HepG2 (cell line): ENCODE measurements at regions not wholly inside any gene's neighbourhood (a gene's known extent, or its start where the extent isn't known, plus 50 kb on each side); places are given as distances from the start of the nearest gene placed in this dataset.

Source experiments
- ATAC-seq: fragments of 200-7000 bp; cut with Tn5 transposase; 3 replicates; pipeline ENCODE4 v1.9.1; 2020; ENCODE audit warnings: mild to moderate bottlenecking, moderate library complexity
- BruUV-seq: library from RNA; stranded (reverse); fragments of 400-500 nt; replicated peaks from 2 replicates; lab custom pipeline; 2021; lab: Mats Ljungman, UMichigan
- CTCF ChIA-PET: fragments of 300-600 bp; formaldehyde crosslinking; extraction: SDS; loops from one replicate; lab custom pipeline; 2021; ENCODE audit warnings: low total read pairs, inconsistent platforms, low intra/inter-chr PET ratio; lab: Yijun Ruan, JAX
- POLR2A ChIA-PET: fragments of 350-600 bp; sonication (Branson Sonifier 250); formaldehyde crosslinking; loops from one replicate; lab custom pipeline; 2020; ENCODE audit warnings: antibody characterized with exemption, inconsistent platforms; lab: Yijun Ruan, JAX
- DNase-seq: peaks from one replicate; pipeline ENCODE4 v3.0.0-alpha.2; 2015; ENCODE audit warnings: low spot score
- FAIRE-seq: peaks from 3 replicates; lab custom pipeline; 2011; peaks lifted over from hg19 to GRCh38; lab: Jason Lieb, UNC
- H2AFZ ChIP-seq: one replicate; pipeline ENCODE4 v1.6.1; 2011; ENCODE audit warnings: low read length, inconsistent platforms
- H3K27ac ChIP-seq: fragments of 300-600 bp; 3 replicates; pipeline ENCODE4 v1.8.0; 2011; ENCODE audit warnings: mixed run types, mild to moderate bottlenecking, mixed read lengths, low read length, inconsistent platforms; ENCODE audit not compliant: insufficient read depth; ENCODE audit errors: extremely low read length
- H3K27me3 ChIP-seq, 2 experiments: fragments of 200-600 bp in 1 of 2; 2 replicates in 1 of 2; 3 replicates in 1 of 2; pipeline versions ENCODE4 v1.6.0 to v1.8.0; 2011; ENCODE audit warnings: low read length in 2 of 2, mild to moderate bottlenecking in 2 of 2, moderate library complexity in 2 of 2, inconsistent platforms in 1 of 2; ENCODE audit not compliant: insufficient read depth in 2 of 2, control insufficient read depth in 1 of 2
- H3K36me3 ChIP-seq, 2 experiments: fragments of 200-600 bp in 1 of 2; replicated peaks in 1 of 2; 2 replicates in 1 of 2; 3 replicates in 1 of 2; pipeline versions ENCODE4 v1.5.1 to v1.8.0; 2011; ENCODE audit warnings: low read length in 2 of 2, inconsistent platforms in 1 of 2; ENCODE audit not compliant: insufficient read depth in 2 of 2, control insufficient read depth in 1 of 2
- H3K4me1 ChIP-seq: 2 replicates; pipeline ENCODE4 v1.5.1; 2012; ENCODE audit warnings: low read length, inconsistent platforms; ENCODE audit not compliant: insufficient read depth
- H3K4me2 ChIP-seq: 2 replicates; pipeline ENCODE4 v1.6.0; 2011; ENCODE audit warnings: low read depth, low read length, inconsistent platforms
- H3K4me3 ChIP-seq, 3 experiments: fragments of 200-600 bp in 1 of 3; sonication (generic), shearing (Covaris generic) in 1 of 3; replicated peaks in 1 of 3; 2 replicates each; pipeline ENCODE4 v1.5.1; 2011 to 2016; ENCODE audit warnings: low read length in 3 of 3, inconsistent platforms in 2 of 3, low read depth in 2 of 3, mild to moderate bottlenecking in 2 of 3, control low read depth in 1 of 3, mixed read lengths in 1 of 3; ENCODE audit not compliant: insufficient read depth in 1 of 3
- H3K79me2 ChIP-seq: one replicate; pipeline ENCODE4 v1.6.1; 2011; ENCODE audit warnings: low read length, inconsistent platforms; ENCODE audit not compliant: insufficient read depth
- H3K9ac ChIP-seq: 2 replicates; pipeline ENCODE4 v1.6.0; 2011; ENCODE audit warnings: mild to moderate bottlenecking, low read depth, low read length, inconsistent platforms; ENCODE audit not compliant: insufficient read depth
- H3K9me3 ChIP-seq: 2 replicates; pipeline ENCODE4 v1.5.1; 2012; ENCODE audit warnings: mild to moderate bottlenecking, low read length
- H4K20me1 ChIP-seq: 2 replicates; pipeline ENCODE4 v1.6.0; 2011; ENCODE audit warnings: inconsistent platforms, mild to moderate bottlenecking, low read length, moderate library complexity; ENCODE audit not compliant: insufficient read depth
- ADNP ChIP-seq: sonication (generic); formaldehyde crosslinking; IDR thresholded peaks from 2 replicates; pipeline ENCODE4 v1.4.0; 2020; ENCODE audit warnings: missing genetic modification reagents
- MNT ChIP-seq: fragments of 450-650 bp; IDR thresholded peaks from 2 replicates; pipeline ENCODE4 v1.6.1; 2016
- NCOA5 ChIP-seq: sonication (generic); formaldehyde crosslinking; IDR thresholded peaks from 2 replicates; pipeline ENCODE4 v1.4.0; 2020; ENCODE audit warnings: missing genetic modification reagents
- NFE2 ChIP-seq: sonication (generic); formaldehyde crosslinking; IDR thresholded peaks from 2 replicates; pipeline ENCODE4 v1.4.0; 2020; ENCODE audit warnings: missing genetic modification reagents
- YEATS4 ChIP-seq: sonication (generic); formaldehyde crosslinking; IDR thresholded peaks from 2 replicates; pipeline ENCODE4 v1.4.0; 2020; ENCODE audit warnings: missing genetic modification reagents, borderline replicate concordance
- ZMAT3 ChIP-seq: sonication (generic); formaldehyde crosslinking; conservative IDR thresholded peaks from 2 replicates; pipeline ENCODE4 v1.7.0; 2021; ENCODE audit warnings: missing genetic modification reagents
- ZNF12 ChIP-seq: sonication (generic); formaldehyde crosslinking; IDR thresholded peaks from 2 replicates; pipeline ENCODE4 v1.5.0; 2020; ENCODE audit warnings: missing genetic modification reagents
- ZNF512B ChIP-seq: sonication (generic); formaldehyde crosslinking; IDR thresholded peaks from 2 replicates; pipeline ENCODE4 v1.5.1; 2020; ENCODE audit warnings: missing genetic modification reagents, mild to moderate bottlenecking, borderline replicate concordance
- ZNF572 ChIP-seq: sonication (generic); formaldehyde crosslinking; IDR thresholded peaks from 2 replicates; pipeline ENCODE4 v1.5.1; 2020; ENCODE audit warnings: mild to moderate bottlenecking, missing genetic modification reagents
- WGBS: methylation state at CpG from one replicate; pipeline ENCODE4 v1.1.6; 2017; ENCODE audit warnings: low lambda C conversion rate; 5-methylcytosine and 5-hydroxymethylcytosine counted together
- in situ Hi-C: cut with HindIII; loops from 2 replicates; pipeline ENCODE4 v1.10.0; 2017; ENCODE audit warnings: low pct_unique_long_range_greater_than_20kb; ENCODE audit not compliant: extremely low pct_ligation_motif_present
- intact Hi-C: fragments of 100-400 bp; cut with micrococcal nuclease; formaldehyde crosslinking; loops from one replicate; pipeline ENCODE4 v1.10.0; 2022; ENCODE audit not compliant: unreplicated experiment

DNA sequence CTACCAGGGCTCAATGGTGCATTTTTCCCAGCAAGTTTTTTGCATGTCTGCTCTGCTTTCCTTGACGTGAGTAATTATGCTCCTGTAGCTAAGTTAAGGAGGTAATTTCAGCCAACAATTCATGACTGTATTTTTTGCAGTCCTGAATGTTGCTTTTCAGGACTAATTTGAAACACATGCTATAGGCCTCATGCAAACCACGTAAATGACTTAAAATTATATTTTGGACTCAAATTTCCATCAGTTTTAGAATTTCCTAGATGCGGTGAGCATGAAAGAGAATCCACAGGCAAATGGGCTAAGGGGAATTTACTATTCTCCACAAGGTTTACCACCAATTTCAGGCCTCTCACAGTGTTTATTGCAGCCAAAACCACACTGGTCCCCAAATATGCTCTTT lies 589.9 kb upstream of the LRRTM1 start:
- 2% methylated on average over 3 of the region's 3 CpGs for WGBS
- DNase-seq (no peak), ATAC-seq (no peak), FAIRE-seq (no peak)
- H4K20me1 ChIP-seq, result no peaks in the 10 kb centered on the region
- H3K4me3 ChIP-seq, result no peak overlapping the region
- H3K36me3 ChIP-seq, result no peaks in the 10 kb centered on the region
- H3K4me2 ChIP-seq, result no peak overlapping the region
- POLR2A ChIA-PET, result no interaction called here
- intact Hi-C loops (no loop called here), in situ Hi-C loops (no loop called here)
- no peak overlapping the region for H3K27ac ChIP-seq
- no peak for TF ChIP-seq ZNF512B (CRISPR knock-in tag)
- no peaks in the 10 kb centered on the region for H3K4me1 ChIP-seq
- CTCF ChIA-PET, result no interaction called here
- H3K27me3 ChIP-seq, result no peaks in the 10 kb centered on the region
- BruUV-seq, result no TSS peak
- H3K79me2 ChIP-seq, result no peaks in the 10 kb centered on the region
- no peak overlapping the region for H2AFZ ChIP-seq
- H3K9ac ChIP-seq, result no peak overlapping the region
- peaks cover 81% of the 10 kb centered on the region for H3K9me3 ChIP-seq

- ATAC-seq (no peak), DNase-seq (no peak), FAIRE-seq (no peak)
- no peaks in the 10 kb centered on the region for H3K4me1 ChIP-seq
- no peak overlapping the region for H2AFZ ChIP-seq
- ChIA-PET POLR2A (no interaction called here), CTCF (no interaction called here)
- no peak overlapping the region for H3K27ac ChIP-seq
- no peak overlapping the region for H3K4me2 ChIP-seq
- no peaks in the 10 kb centered on the region for H4K20me1 ChIP-seq
- H3K27me3 ChIP-seq, result no peaks in the 10 kb centered on the region
- 0% methylated on average over 2 of the region's 2 CpGs for WGBS
- no peak overlapping the region for H3K9ac ChIP-seq
- no peak overlapping the region for H3K4me3 ChIP-seq
- no TSS peak for BruUV-seq
- no peaks in the 10 kb centered on the region for H3K79me2 ChIP-seq
- in situ Hi-C loops (no loop called here), intact Hi-C loops (no loop called here)
- no peaks in the 10 kb centered on the region for H3K36me3 ChIP-seq
- H3K9me3 ChIP-seq, result peaks cover 81% of the 10 kb centered on the region
- TF ChIP-seq NCOA5 (CRISPR knock-in tag) (no peak), NFE2 (CRISPR knock-in tag) (no peak), ADNP (no peak), YEATS4 (no peak), ZNF12 (no peak), ZNF572 (CRISPR knock-in tag) (no peak), MNT (no peak), ZMAT3 (CRISPR knock-in tag) (no peak)
Measured at GRCh38 chr2:80893711-80894110, 589.2 kb upstream of the LRRTM1 start.
